ENCODE measurements at regions not wholly inside any gene's neighbourhood (a gene's known extent, or its start where the extent isn't known, plus 50 kb on each side); places are given as distances from the start of the nearest gene placed in this dataset.
A peak's percentile ranks its signal among the peaks of the same experiment; 100 is the strongest.
"Not testable (repeated sequence)": the region's sequence is repeated elsewhere in the genome, so short reads cannot be mapped to it uniquely, and the experiment has no call there.

DNA sequence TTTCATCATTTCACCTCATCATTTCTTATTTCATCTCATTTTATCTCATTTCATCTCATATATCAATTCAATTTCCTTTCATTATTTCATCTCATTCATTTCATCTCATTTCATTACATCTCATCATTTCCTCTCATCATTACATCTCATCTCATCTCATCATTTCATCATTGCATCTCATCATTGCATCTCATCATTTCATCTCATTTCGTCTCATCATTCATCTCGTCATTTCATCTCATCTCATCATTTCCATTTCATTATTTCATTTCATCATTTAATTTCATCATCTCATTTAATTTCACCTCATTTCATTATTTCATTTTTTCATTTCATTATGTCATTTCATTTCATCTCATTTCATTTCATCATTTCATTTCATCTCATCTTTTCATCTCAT is 168.5 kb upstream of the FAM72C start:
- not testable (repeated sequence) for DNase-seq (ENCODE audit: low read depth)

DNA sequence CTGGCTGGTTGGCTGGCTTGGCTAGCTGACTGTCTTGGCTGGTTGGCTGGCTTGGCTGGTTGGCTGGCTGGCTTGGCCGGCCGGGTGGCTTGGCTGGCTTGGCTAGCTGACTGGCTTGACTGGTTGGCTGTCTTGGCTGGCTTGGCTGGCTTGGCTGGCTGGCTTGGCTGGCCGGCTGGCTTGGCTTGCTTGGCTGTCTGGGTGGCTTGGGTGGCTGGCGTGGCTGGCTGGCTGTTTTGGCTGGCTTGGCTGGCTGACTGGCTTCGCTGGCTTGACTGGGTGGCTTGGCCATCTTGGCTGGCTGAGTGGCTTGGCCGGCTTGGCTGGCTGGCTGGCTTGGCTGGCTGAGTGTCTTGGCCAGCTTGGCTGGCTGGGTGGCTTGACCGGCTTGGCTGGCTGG is 133.2 kb upstream of the FAM72C start:
- not testable (repeated sequence) for DNase-seq (ENCODE audit: low read depth); H3K4me3 ChIP-seq (ENCODE audit: low read depth, low read length)

More for the DNA sequence above, 168.5 kb upstream of the FAM72C start:
- not testable (repeated sequence) for H3K4me3 ChIP-seq (ENCODE audit: low read depth, low read length)

DNA sequence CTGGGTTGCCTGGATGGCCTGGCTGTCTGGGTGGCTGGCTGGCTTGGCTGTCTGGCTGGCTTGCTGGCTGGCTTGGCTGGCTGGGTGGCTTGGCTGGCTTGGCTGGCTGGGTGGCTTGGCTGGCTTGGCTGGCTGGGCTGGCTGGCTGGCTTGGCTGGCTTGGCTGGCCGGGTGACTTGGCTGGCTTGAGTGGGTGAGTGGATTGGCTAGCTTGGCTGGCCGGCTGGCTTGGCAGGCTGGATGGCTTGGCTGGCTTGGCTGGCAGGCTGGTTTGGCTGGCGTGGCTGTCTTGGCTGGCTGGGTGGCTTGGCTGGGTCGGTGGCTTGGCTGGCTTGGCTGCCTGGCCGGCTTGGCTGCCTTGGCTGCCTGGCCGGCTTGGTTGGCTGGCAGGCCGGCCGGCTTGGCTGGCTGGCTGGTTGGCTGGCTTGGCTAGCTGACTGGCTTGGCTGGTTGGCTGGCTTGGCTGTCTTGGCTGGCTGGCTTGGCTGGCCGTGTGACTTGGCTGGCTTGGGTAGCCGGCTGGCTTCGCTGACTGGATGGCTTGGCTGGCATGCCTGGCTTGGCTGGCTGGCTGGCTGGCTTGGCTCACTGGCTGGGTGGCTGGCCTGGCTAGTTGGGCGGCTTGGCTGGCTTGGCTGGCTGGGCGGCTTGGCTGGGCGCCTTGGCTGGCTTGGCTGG is 132.4 kb upstream of the FAM72C start:
- not testable (repeated sequence) for H3K4me3 ChIP-seq (ENCODE audit: low read depth, low read length)
- peak; percentile 22 for DNase-seq (ENCODE audit: low read depth)

DNA sequence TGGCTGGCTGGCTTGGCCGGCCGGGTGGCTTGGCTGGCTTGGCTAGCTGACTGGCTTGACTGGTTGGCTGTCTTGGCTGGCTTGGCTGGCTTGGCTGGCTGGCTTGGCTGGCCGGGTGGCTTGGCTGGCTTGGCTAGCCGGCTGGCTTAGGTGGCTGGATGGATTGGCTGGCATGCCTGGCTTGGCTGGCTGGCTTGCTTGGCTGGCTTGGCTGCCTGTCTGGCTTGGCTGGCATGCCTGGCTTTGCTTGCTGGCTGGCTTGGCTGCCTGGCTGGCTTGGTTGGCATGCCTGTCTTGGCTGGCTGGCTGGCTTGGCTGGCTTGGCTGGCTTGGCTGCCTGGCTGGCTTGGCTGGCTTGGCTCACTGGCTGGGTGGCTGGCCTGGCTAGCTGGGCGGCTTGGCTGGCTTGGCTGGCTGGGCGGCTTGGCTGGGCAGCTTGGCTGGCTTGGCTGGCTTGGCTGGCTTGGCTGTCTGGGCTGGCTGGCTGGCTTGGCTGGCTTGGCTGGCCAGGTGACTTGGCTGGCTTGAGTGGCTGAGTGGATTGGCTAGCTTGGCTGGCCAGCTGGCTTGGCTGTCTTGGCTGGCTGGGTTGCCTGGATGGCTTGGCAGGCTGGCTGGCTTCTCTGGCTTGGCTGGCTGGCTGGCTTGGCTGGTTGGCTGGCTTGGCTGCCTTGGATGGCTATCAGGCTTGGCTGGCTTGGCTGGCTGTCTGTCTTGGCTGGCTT is 131.5 kb upstream of the FAM72C start:
- peak; percentile 24 for DNase-seq (ENCODE audit: low read depth)
- not testable (repeated sequence) for H3K4me3 ChIP-seq (ENCODE audit: low read depth, low read length)

DNA sequence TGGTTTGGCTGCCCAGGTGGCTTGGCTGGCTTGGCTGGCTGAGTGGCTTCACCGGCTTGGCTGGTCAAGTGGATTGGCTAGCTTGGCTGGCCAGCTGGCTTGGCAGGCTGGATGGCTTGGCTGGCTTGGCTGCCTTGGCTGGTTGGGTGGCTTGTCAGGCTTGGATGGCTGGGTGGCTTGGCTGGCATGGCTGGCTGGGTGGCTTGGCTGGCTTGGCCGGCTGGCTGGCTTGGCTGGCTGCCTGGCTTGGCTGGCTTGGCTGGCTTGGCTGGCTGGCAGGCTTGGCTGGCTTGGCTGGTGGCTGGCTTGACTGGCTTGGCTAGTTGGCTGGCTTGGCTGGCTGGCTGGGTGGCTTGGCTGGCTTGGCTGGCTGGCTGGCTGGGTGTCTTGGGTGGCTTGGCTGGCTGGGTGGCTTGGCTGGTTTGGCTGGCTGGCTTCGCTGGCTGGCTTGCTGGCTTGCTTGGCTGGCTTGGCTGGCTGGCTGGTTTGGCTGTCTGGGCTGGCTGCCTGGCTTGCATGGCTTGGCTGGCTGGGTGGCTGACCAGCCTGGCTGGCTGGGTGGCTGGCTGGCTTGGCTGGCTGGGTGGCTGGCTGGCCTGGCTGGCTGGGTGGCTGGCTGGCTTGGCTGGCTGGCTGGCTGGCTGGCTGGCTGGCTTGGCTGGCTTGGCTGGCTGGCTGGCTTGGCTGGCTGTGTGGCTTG is 130.4 kb upstream of the FAM72C start:
- not testable (repeated sequence) for DNase-seq (ENCODE audit: low read depth); H3K4me3 ChIP-seq (ENCODE audit: low read depth, low read length)

DNA sequence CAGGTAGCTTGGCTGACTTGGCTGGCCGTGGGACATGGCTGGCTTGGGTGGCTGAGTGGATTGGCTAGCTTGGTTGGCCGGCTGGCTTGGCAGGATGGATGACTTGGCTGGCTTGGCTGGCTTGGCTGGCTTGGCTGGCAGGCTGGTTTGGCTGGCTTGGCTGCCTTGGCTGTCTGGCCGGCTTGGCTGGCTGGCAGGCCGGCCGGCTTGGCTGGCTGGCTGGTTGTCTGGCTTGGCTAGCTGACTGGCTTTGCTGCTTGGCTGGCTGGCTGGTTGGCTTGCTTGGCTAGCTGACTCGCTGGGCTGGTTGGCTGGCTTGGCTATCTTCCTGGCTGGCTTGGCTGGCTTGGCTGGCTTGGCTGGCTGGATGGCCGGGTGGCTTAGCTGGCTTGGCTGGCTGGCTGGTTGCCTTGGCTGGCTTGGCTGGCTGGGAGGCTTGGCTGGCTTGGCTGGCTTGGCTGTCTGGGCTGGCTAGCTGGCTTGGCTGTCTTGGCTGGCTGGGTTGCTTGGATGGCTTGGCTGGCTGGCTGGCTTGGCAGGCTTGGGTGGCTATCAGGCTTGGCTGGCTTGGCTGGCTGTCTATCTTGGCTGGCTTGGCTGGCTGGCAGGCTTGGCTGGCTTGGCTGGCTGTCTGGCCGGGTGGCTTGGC is 129.7 kb upstream of the FAM72C start:
- no peak overlapping the region for H3K4me3 ChIP-seq (ENCODE audit: low read depth, low read length)
- TF ChIP-seq, protein P1, sequence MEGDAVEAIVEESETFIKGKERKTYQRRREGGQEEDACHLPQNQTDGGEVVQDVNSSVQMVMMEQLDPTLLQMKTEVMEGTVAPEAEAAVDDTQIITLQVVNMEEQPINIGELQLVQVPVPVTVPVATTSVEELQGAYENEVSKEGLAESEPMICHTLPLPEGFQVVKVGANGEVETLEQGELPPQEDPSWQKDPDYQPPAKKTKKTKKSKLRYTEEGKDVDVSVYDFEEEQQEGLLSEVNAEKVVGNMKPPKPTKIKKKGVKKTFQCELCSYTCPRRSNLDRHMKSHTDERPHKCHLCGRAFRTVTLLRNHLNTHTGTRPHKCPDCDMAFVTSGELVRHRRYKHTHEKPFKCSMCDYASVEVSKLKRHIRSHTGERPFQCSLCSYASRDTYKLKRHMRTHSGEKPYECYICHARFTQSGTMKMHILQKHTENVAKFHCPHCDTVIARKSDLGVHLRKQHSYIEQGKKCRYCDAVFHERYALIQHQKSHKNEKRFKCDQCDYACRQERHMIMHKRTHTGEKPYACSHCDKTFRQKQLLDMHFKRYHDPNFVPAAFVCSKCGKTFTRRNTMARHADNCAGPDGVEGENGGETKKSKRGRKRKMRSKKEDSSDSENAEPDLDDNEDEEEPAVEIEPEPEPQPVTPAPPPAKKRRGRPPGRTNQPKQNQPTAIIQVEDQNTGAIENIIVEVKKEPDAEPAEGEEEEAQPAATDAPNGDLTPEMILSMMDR (IDR thresholded peaks at IDR 0.05; ENCODE audit: insufficient read depth, low read depth, low read length, missing control alignments), result no peak
- DNase-seq (ENCODE audit: low read depth), result no peak

DNA sequence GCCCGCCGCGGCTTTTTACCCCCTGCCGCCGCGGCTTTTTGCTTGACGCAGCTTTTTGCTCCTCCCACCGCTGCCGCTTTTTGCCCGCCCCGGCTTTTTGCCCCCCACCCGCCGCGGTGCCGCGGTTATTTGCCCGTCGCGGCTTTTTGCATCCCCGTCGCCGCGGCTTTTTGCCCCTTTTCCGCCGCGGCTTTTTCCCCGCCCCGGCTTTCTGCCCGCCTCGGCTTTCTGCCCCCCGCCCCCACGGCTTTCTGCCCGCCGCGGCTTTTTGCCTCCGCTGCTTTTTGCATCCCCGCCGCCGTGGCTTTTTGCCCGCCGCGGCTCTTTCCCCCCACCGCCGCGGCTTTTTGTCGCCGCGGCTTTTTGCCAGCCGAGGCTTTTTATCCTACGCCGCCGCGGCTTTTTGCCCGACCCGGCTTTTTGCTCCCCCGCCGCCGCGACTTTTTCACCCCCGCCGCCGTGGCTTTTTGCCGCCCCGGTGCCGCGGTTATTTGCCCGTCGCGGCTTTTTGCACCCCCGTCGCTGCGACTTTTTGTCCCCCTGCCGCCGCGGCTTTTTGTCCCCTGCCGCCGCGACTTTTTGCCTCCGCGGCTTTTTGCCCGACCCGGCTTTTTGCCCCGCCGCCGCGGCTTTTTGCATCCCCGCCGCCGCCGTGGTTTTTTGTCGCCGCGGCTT is 105.5 kb upstream of the FAM72C start:
- peak overlapping the region; percentile 40 for H3K4me3 ChIP-seq (ENCODE audit: low read depth, low read length)
- peak; percentile 3 for DNase-seq (ENCODE audit: low read depth)

DNA sequence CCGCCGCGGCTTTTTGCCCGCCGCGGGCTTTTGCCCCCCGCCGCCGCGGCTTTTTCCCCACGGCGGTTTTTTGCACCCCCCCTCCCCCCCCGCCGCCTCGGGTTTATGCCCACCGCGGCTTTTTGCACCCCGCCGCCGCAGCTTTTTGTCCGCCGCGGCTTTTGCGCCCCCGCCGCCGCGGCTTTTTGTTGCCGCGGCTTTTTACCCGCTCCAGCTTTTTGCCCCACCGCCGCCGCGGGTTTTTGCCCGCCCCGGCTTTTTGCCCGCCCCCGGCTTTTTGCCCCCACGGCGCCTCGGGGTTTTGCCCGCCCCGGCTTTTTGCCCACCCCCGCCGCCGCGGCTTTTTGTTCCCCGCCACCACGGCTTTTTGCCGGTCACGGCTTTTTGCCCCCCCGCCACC is 104.9 kb upstream of the FAM72C start:
- not testable (repeated sequence) for H3K4me3 ChIP-seq (ENCODE audit: low read depth, low read length); DNase-seq (ENCODE audit: low read depth)

DNA sequence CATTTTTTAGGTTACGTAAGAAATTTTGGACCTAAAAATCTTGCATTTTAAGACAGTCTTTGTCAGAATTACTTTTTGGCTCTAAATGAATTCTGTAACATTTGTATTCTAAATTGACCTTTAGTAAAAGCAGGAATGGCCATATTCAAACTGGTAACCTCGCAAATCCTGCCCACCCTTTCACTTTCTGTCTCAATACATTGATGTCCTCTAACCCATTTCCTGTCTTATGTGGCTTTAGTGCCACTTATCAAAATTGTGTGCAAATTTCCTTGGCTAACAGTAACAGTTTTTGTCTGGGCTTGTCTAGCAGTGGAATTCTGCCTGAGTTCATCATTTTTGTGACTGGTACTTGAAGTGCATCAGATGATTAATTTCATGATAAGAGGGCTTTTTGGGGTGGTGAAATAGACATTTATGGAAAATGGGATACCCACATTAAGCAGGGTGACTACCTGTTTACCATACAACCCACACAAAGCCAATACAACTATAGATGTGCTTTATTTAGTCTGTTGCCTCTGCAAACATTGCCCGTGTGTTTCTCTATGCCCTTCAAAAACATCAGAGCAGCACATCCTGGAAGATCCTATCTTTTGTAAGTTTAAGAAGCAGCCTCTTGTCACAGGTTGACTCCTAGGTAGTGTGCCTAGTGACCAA is 98.7 kb upstream of the FAM72C start:
- H3K4me3 ChIP-seq (ENCODE audit: low read depth, low read length); DNase-seq (ENCODE audit: low read depth): not testable (repeated sequence)

DNA sequence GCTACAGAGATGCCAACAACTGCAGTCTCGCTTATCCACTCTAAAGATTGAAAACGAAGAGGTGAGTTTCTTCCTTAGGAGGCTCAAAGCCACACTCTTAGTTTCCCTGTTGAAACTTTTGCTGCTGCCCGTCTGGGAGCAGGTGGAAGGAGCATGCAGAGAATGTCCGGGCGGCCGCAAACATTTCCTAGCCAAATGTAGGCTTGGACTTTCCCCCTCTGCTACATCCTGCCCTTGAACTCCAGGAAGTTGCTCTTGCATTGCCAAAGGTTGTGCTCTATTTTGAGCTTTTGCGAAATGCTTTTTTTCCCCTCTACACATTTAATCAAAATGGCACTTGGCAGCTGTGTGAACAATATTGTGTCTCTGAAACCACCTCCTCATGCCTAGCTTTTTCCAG is 95.3 kb upstream of the FAM72C start:
- not testable (repeated sequence) for DNase-seq (ENCODE audit: low read depth); H3K4me3 ChIP-seq (ENCODE audit: low read depth, low read length)

DNA sequence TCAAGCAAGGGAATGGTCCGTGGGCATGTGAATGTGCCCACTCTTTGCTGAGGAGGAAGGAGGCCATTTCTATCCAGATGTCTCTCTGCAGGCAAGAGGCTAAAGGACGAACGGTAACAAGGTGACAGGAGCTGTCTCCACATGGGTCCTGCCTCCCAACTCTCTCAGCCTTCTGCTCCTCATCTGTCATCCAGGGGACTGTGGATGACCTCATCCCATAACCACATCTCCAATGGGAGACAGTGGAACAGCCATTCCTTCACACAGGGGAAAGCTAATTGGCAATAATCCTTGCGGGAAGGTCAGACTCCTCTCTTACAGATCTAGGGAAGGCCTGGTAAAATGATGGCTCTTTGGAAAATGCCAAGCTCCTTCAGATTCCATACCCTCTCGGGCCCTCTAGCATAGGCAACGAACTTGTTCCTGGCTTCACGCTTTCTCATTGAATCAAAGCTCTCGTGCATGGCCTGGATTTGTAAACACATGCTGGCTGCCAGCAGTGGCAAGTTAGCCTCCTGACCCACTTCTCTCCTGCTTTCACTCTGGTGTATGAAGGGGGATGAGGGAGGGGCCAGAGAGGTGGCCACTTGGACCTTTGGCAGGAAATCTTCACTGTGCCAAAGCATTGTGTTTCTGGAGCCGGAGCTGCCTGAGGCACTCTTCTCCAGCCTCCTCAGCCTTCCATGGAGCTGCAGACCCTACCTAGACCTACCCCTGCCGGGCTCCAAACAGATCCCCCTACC is 94.5 kb upstream of the FAM72C start:
- not testable (repeated sequence) for DNase-seq (ENCODE audit: low read depth); H3K4me3 ChIP-seq (ENCODE audit: low read depth, low read length)

DNA sequence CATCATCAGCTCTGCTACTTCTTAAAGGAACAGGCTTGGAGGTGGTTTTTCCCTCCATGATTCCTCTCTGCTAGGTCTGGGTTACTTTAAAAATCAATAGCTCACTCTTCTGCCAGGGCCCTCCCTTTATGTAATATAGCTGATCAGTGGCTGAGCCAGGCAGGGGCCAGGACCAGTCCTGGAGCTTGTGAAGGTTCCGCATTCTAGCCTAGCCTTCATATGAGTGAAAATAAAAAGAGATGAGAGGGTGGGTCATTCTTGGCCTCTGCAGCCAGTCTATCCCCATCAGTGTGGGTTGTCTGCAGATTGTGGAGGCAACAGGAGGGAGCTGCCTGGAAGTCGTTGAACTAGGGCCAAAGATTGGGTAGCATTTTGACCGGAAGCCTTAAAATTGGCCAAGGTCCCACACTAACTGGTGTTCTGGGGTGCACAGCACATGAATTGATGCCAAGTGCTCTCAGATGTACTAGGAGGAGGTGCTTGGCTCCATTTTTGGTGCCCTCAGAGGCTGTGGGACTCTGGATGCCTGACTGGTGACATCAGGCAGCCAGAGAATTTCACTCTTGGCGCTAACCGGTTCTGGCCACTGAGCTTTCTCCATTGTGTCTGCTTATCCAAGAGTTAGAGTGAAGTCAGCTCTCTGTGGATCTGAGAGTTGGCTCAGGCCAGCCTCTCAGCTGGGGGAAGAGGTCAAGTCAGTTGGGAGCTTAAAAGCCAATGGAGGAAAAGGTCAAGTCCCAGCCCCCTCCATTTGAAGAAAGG is 93.7 kb upstream of the FAM72C start:
- not testable (repeated sequence) for DNase-seq (ENCODE audit: low read depth); H3K4me3 ChIP-seq (ENCODE audit: low read depth, low read length)

DNA sequence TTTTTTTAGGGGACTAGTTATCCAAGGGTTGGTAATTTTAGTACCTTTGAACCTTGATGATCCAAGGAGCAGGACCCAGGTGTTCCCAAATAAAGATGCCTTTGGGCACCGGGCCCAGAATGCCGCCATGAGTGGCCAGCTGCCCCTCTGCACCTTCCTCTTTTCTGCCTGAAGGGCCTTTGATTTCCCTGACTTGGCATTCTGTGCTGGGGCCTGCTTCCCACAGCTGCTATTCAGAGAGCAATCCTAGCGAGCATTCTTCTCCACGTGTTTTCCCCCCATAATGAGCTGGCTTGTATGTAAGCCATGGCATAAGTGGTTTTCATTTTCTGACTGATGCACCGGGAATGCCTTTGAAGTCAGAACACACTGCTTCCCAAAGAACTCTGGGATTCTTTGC is 77.6 kb upstream of the FAM72C start:
- not testable (repeated sequence) for DNase-seq (ENCODE audit: low read depth); H3K4me3 ChIP-seq (ENCODE audit: low read depth, low read length)

DNA sequence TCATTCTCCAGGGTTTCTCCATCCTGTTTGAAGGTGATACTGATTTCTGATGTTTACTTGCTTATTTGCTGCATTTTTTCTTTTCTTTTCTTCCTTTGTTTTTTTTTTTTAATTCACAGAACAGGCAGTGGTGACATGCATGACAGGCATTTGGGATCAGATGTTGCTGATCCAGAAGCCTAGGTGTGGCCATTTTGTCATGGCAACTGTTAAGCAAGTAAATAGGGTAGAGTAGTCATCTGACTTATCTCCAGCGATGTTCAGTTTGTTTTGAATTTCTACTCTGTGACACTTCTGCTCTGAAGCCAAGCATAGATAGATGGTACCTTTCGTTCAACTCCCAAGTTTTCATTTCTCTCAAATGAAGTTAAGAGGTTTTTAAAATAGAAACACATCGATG is 74.9 kb upstream of the FAM72C start:
- not testable (repeated sequence) for DNase-seq (ENCODE audit: low read depth)

More for the DNA sequence above, 74.9 kb upstream of the FAM72C start:
- H3K4me3 ChIP-seq (ENCODE audit: low read depth, low read length), result not testable (repeated sequence)
